ENCODE measurements at regions not wholly inside any gene's neighbourhood (a gene's known extent, or its start where the extent isn't known, plus 50 kb on each side); places are given as distances from the start of the nearest gene placed in this dataset.

- H3K9ac ChIP-seq (ENCODE audit: low read length in 2 of 2) = no peak overlapping the region
- peaks cover 2 to 7% of the 10 kb centered on the region in 2 donors for H3K27me3 ChIP-seq (ENCODE audit: control insufficient read depth in 1 of 2, insufficient read depth in 2 of 2, low read length in 2 of 2)
- H3K4me3 ChIP-seq (ENCODE audit: low read length in 2 of 2) = no peak overlapping the region
- no peak overlapping the region for H3K27ac ChIP-seq (ENCODE audit: low read length)
- H3K36me3 ChIP-seq (ENCODE audit: control insufficient read depth in 2 of 2, insufficient read depth in 2 of 2, low read length in 2 of 2) = no peaks in the 10 kb centered on the region
- peaks cover 3% of the 10 kb centered on the region for H3K4me1 ChIP-seq (ENCODE audit: control insufficient read depth, insufficient read depth, low read length)
- H3K9me3 ChIP-seq (ENCODE audit: control insufficient read depth in 2 of 2, low read length in 2 of 2) = no peaks in the 10 kb centered on the region
These were observed 97.1 kb upstream of the NXT1 start for GRCh38 chr20:23253524-23253923.

- no peak overlapping the region for H3K27ac ChIP-seq (ENCODE audit: low read length)
- no peak overlapping the region for H3K4me3 ChIP-seq (ENCODE audit: low read length in 2 of 2)
- no peaks in the 10 kb centered on the region for H3K4me1 ChIP-seq (ENCODE audit: control insufficient read depth, insufficient read depth, low read length)
- peaks cover 2 to 7% of the 10 kb centered on the region in 2 donors for H3K27me3 ChIP-seq (ENCODE audit: control insufficient read depth in 1 of 2, insufficient read depth in 2 of 2, low read length in 2 of 2)
- H3K9ac ChIP-seq (ENCODE audit: low read length in 2 of 2) = no peak overlapping the region
- H3K9me3 ChIP-seq (ENCODE audit: control insufficient read depth in 2 of 2, low read length in 2 of 2) = no peaks in the 10 kb centered on the region
- no peaks in the 10 kb centered on the region for H3K36me3 ChIP-seq (ENCODE audit: control insufficient read depth in 2 of 2, insufficient read depth in 2 of 2, low read length in 2 of 2)
These were observed 98.8 kb upstream of the NXT1 start for GRCh38 chr20:23251779-23252178.

- H3K27me3 ChIP-seq (ENCODE audit: control insufficient read depth in 1 of 2, insufficient read depth in 2 of 2, low read length in 2 of 2) = peaks cover 2 to 7% of the 10 kb centered on the region in 2 donors
- H3K4me1 ChIP-seq (ENCODE audit: control insufficient read depth, insufficient read depth, low read length) = peaks cover 5% of the 10 kb centered on the region
- H3K9me3 ChIP-seq (ENCODE audit: control insufficient read depth in 2 of 2, low read length in 2 of 2) = no peaks in the 10 kb centered on the region
- no peak overlapping the region for H3K9ac ChIP-seq (ENCODE audit: low read length in 2 of 2)
- no peak overlapping the region for H3K4me3 ChIP-seq (ENCODE audit: low read length in 2 of 2)
- H3K36me3 ChIP-seq (ENCODE audit: control insufficient read depth in 2 of 2, insufficient read depth in 2 of 2, low read length in 2 of 2) = no peaks in the 10 kb centered on the region
- no peak overlapping the region for H3K27ac ChIP-seq (ENCODE audit: low read length)
These were observed 101.0 kb upstream of the NXT1 start for GRCh38 chr20:23249541-23249940.

- H3K9ac ChIP-seq (ENCODE audit: low read length in 2 of 2) = no peak overlapping the region
- no peaks in the 10 kb centered on the region for H3K9me3 ChIP-seq (ENCODE audit: control insufficient read depth in 2 of 2, low read length in 2 of 2)
- no peaks in the 10 kb centered on the region for H3K36me3 ChIP-seq (ENCODE audit: control insufficient read depth in 2 of 2, insufficient read depth in 2 of 2, low read length in 2 of 2)
- peaks cover 5% of the 10 kb centered on the region for H3K4me1 ChIP-seq (ENCODE audit: control insufficient read depth, insufficient read depth, low read length)
- H3K27ac ChIP-seq (ENCODE audit: low read length) = no peak overlapping the region
- H3K4me3 ChIP-seq (ENCODE audit: low read length in 2 of 2) = no peak overlapping the region
- peaks cover 2 to 7% of the 10 kb centered on the region in 2 donors for H3K27me3 ChIP-seq (ENCODE audit: control insufficient read depth in 1 of 2, insufficient read depth in 2 of 2, low read length in 2 of 2)
These were observed 102.1 kb upstream of the NXT1 start for GRCh38 chr20:23248461-23248882.

- H3K36me3 ChIP-seq (ENCODE audit: control insufficient read depth in 2 of 2, insufficient read depth in 2 of 2, low read length in 2 of 2) = no peaks in the 10 kb centered on the region
- H3K4me1 ChIP-seq (ENCODE audit: control insufficient read depth, insufficient read depth, low read length) = peaks cover 5% of the 10 kb centered on the region
- H3K27me3 ChIP-seq (ENCODE audit: control insufficient read depth in 1 of 2, insufficient read depth in 2 of 2, low read length in 2 of 2) = peaks cover under 1 to 7% of the 10 kb centered on the region in 2 donors
- no peak overlapping the region for H3K27ac ChIP-seq (ENCODE audit: low read length)
- H3K4me3 ChIP-seq (ENCODE audit: low read length in 2 of 2) = no peak overlapping the region
- H3K9me3 ChIP-seq (ENCODE audit: control insufficient read depth in 2 of 2, low read length in 2 of 2) = no peaks in the 10 kb centered on the region
- H3K9ac ChIP-seq (ENCODE audit: low read length in 2 of 2) = no peak overlapping the region
These were observed 103.6 kb upstream of the NXT1 start for GRCh38 chr20:23246717-23247664.

- H3K27ac ChIP-seq (ENCODE audit: low read length) = no peak overlapping the region
These were observed 104.9 kb upstream of the NXT1 start for GRCh38 chr20:23245553-23246181.

GRCh38 chr20:23244916-23245552 lies 105.6 kb upstream of the NXT1 start:
- no peaks in the 10 kb centered on the region for H3K9me3 ChIP-seq (ENCODE audit: control insufficient read depth in 2 of 2, low read length in 2 of 2)
- H3K4me1 ChIP-seq (ENCODE audit: control insufficient read depth, insufficient read depth, low read length) = peaks cover 5% of the 10 kb centered on the region
- H3K9ac ChIP-seq (ENCODE audit: low read length in 2 of 2) = no peak overlapping the region
- no peaks in the 10 kb centered on the region for H3K36me3 ChIP-seq (ENCODE audit: control insufficient read depth in 2 of 2, insufficient read depth in 2 of 2, low read length in 2 of 2)
- peaks cover 0 to 3% of the 10 kb centered on the region in 2 donors for H3K27me3 ChIP-seq (ENCODE audit: control insufficient read depth in 1 of 2, insufficient read depth in 2 of 2, low read length in 2 of 2)
- no peak overlapping the region for H3K4me3 ChIP-seq (ENCODE audit: low read length in 2 of 2)
- no peak overlapping the region for H3K27ac ChIP-seq (ENCODE audit: low read length)

More at GRCh38 chr20:23245553-23246181, 104.9 kb upstream of the NXT1 start:
- Histone ChIP-seq H3K27me3 (ENCODE audit: control insufficient read depth in 1 of 2, insufficient read depth in 2 of 2, low read length in 2 of 2) (peaks cover 0 to 3% of the 10 kb centered on the region in 2 donors), H3K4me1 (ENCODE audit: control insufficient read depth, insufficient read depth, low read length) (peaks cover 5% of the 10 kb centered on the region), H3K36me3 (ENCODE audit: control insufficient read depth in 2 of 2, insufficient read depth in 2 of 2, low read length in 2 of 2) (no peaks in the 10 kb centered on the region), H3K9me3 (ENCODE audit: control insufficient read depth in 2 of 2, low read length in 2 of 2) (no peaks in the 10 kb centered on the region), H3K4me3 (ENCODE audit: low read length in 2 of 2) (no peak overlapping the region), H3K9ac (ENCODE audit: low read length in 2 of 2) (no peak overlapping the region)

GRCh38 chr20:23244156-23244915 lies 106.3 kb upstream of the NXT1 start:
- no peak overlapping the region for H3K27ac ChIP-seq (ENCODE audit: low read length)
- H3K9me3 ChIP-seq (ENCODE audit: control insufficient read depth in 2 of 2, low read length in 2 of 2) = no peaks in the 10 kb centered on the region
- H3K4me1 ChIP-seq (ENCODE audit: control insufficient read depth, insufficient read depth, low read length) = peaks cover 5% of the 10 kb centered on the region
- H3K9ac ChIP-seq (ENCODE audit: low read length in 2 of 2) = no peak overlapping the region
- H3K4me3 ChIP-seq (ENCODE audit: low read length in 2 of 2) = no peak overlapping the region
- no peaks in the 10 kb centered on the region for H3K36me3 ChIP-seq (ENCODE audit: control insufficient read depth in 2 of 2, insufficient read depth in 2 of 2, low read length in 2 of 2)
- peaks cover 0 to 3% of the 10 kb centered on the region in 2 donors for H3K27me3 ChIP-seq (ENCODE audit: control insufficient read depth in 1 of 2, insufficient read depth in 2 of 2, low read length in 2 of 2)

- H3K4me1 ChIP-seq (ENCODE audit: control insufficient read depth, insufficient read depth, low read length) = peaks cover 5% of the 10 kb centered on the region
- no peaks in the 10 kb centered on the region for H3K9me3 ChIP-seq (ENCODE audit: control insufficient read depth in 2 of 2, low read length in 2 of 2)
- peaks cover 0 to 3% of the 10 kb centered on the region in 2 donors for H3K27me3 ChIP-seq (ENCODE audit: control insufficient read depth in 1 of 2, insufficient read depth in 2 of 2, low read length in 2 of 2)
- H3K4me3 ChIP-seq (ENCODE audit: low read length in 2 of 2) = no peak overlapping the region
- no peak overlapping the region for H3K9ac ChIP-seq (ENCODE audit: low read length in 2 of 2)
- no peak overlapping the region for H3K27ac ChIP-seq (ENCODE audit: low read length)
- H3K36me3 ChIP-seq (ENCODE audit: control insufficient read depth in 2 of 2, insufficient read depth in 2 of 2, low read length in 2 of 2) = no peaks in the 10 kb centered on the region
These were observed 106.8 kb upstream of the NXT1 start for GRCh38 chr20:23243791-23244155.

GRCh38 chr20:23242556-23243180 lies 107.9 kb upstream of the NXT1 start:
- no peak overlapping the region for H3K4me3 ChIP-seq (ENCODE audit: low read length in 2 of 2)
- peaks cover 5% of the 10 kb centered on the region for H3K4me1 ChIP-seq (ENCODE audit: control insufficient read depth, insufficient read depth, low read length)
- H3K9me3 ChIP-seq (ENCODE audit: control insufficient read depth in 2 of 2, low read length in 2 of 2) = no peaks in the 10 kb centered on the region
- H3K27me3 ChIP-seq (ENCODE audit: control insufficient read depth in 1 of 2, insufficient read depth in 2 of 2, low read length in 2 of 2) = peaks cover 0 to 3% of the 10 kb centered on the region in 2 donors
- H3K9ac ChIP-seq (ENCODE audit: low read length in 2 of 2) = no peak overlapping the region
- H3K27ac ChIP-seq (ENCODE audit: low read length) = no peak overlapping the region
- no peaks in the 10 kb centered on the region for H3K36me3 ChIP-seq (ENCODE audit: control insufficient read depth in 2 of 2, insufficient read depth in 2 of 2, low read length in 2 of 2)

Data from stomach smooth muscle (tissue), 2 donors.